ENCODE measurements at regions not wholly inside any gene's neighbourhood (a gene's known extent, or its start where the extent isn't known, plus 50 kb on each side); places are given as distances from the start of the nearest gene placed in this dataset.

DNA sequence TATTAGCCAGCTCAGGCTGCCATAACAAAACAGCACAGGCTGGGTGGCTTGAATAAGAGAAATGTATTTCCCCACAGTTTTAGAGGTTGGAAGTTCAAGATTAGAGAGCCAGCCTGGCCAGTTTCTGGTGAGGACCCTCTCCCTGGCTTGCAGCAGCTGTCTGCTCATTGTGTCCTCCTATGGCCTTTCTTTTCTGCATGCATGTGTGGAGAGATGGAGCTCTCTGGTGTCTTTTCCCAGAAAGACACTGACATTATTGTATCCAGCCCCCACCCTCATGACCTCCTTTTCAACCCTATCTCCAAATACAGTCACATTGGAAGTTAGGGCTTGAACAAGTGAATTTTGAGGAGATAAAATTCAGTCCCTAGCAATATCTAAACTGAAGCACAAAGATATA, 263.8 kb upstream of the PABPC4L start:
- TF ChIP-seq ZFX (IDR thresholded peaks at IDR 0.05), result no peak
- TF ChIP-seq, protein P1, sequence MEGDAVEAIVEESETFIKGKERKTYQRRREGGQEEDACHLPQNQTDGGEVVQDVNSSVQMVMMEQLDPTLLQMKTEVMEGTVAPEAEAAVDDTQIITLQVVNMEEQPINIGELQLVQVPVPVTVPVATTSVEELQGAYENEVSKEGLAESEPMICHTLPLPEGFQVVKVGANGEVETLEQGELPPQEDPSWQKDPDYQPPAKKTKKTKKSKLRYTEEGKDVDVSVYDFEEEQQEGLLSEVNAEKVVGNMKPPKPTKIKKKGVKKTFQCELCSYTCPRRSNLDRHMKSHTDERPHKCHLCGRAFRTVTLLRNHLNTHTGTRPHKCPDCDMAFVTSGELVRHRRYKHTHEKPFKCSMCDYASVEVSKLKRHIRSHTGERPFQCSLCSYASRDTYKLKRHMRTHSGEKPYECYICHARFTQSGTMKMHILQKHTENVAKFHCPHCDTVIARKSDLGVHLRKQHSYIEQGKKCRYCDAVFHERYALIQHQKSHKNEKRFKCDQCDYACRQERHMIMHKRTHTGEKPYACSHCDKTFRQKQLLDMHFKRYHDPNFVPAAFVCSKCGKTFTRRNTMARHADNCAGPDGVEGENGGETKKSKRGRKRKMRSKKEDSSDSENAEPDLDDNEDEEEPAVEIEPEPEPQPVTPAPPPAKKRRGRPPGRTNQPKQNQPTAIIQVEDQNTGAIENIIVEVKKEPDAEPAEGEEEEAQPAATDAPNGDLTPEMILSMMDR (conservative IDR thresholded peaks at IDR 0.05), result no peak

GRCh38 chr4:134463771-134464170, 262.2 kb upstream of the PABPC4L start:
- TF ChIP-seq, protein P1 (conservative IDR thresholded peaks at IDR 0.05), result no peak
- TF ChIP-seq ZFX (IDR thresholded peaks at IDR 0.05), result no peak
- no peak overlapping the region for H3K27ac ChIP-seq

More for the DNA sequence above, 263.8 kb upstream of the PABPC4L start:
- H3K27ac ChIP-seq, result no peak overlapping the region

DNA sequence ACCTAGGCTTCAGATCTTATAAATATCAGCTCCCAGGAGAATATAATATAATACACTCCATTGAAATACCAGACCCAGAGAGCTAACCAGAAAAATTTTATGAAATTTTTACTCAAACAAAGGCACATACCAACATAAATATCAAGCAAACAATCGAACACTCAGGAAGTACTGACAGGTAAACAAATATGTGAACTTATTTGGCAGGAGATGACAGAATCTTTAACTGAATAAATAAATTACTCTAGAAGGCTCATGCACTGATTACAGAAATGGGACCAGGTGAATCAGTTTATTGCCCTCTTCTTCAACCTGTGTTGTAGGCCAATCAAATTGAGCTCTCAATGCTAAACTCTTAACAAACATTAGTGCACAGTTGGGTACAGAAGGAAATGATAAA, 225.2 kb upstream of the PABPC4L start:
- TF ChIP-seq, protein P1 (conservative IDR thresholded peaks at IDR 0.05), result no peak
- TF ChIP-seq ZFX (IDR thresholded peaks at IDR 0.05), result no peak
- H3K27ac ChIP-seq, result no peak overlapping the region

DNA sequence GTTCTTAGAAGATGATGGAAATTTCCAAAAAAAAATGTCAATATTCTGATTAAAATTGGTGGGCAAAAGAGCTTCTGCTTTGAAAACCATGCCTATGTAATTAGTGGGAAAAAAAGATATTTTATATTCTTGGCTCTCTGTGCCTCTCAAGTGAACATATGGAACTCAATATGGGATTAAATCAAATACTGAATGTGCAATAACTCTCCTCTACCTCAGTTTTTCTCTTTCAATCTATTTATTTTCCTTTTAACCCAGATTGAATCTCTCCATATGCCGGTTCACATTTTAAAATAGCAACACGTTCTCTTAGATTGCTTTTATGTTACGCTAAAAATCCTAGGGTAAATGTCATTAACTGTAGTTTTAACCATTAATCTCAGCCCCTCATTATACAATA, 224.2 kb upstream of the PABPC4L start:
- no peak overlapping the region for H3K27ac ChIP-seq
- TF ChIP-seq, protein P1 (conservative IDR thresholded peaks at IDR 0.05), result no peak
- TF ChIP-seq ZFX (IDR thresholded peaks at IDR 0.05), result no peak

GRCh38 chr4:134422776-134423175, 221.2 kb upstream of the PABPC4L start:
- H3K27ac ChIP-seq, result no peak overlapping the region
- TF ChIP-seq, protein P1 (conservative IDR thresholded peaks at IDR 0.05), result no peak
- no peak for TF ChIP-seq ZFX (IDR thresholded peaks at IDR 0.05)

GRCh38 chr4:134421734-134422133, 220.1 kb upstream of the PABPC4L start:
- TF ChIP-seq, protein P1 (conservative IDR thresholded peaks at IDR 0.05), result no peak
- TF ChIP-seq ZFX (IDR thresholded peaks at IDR 0.05), result no peak
- no peak overlapping the region for H3K27ac ChIP-seq

GRCh38 chr4:134408897-134409296, 207.3 kb upstream of the PABPC4L start:
- TF ChIP-seq, protein P1 (conservative IDR thresholded peaks at IDR 0.05), result no peak
- TF ChIP-seq ZFX (IDR thresholded peaks at IDR 0.05), result no peak
- no peak overlapping the region for H3K27ac ChIP-seq
